22Rv1 (cell line): ENCODE measurements at regions not wholly inside any gene's neighbourhood (a gene's known extent, or its start where the extent isn't known, plus 50 kb on each side); places are given as distances from the start of the nearest gene placed in this dataset.

Experiments used
- H3K27ac ChIP-seq: fragments of 450-650 bp; 2 replicates; pipeline ENCODE4 v1.5.1; 2017
- CTCF ChIP-seq: fragments of 450-650 bp; IDR thresholded peaks from 2 replicates; pipeline ENCODE4 v1.5.1; 2017; ENCODE audit warnings: mild to moderate bottlenecking
- ZFX ChIP-seq: fragments of 450-650 bp; IDR thresholded peaks from 2 replicates; pipeline ENCODE4 v1.6.1; 2017; ENCODE audit warnings: antibody characterized with exemption, borderline replicate concordance

DNA sequence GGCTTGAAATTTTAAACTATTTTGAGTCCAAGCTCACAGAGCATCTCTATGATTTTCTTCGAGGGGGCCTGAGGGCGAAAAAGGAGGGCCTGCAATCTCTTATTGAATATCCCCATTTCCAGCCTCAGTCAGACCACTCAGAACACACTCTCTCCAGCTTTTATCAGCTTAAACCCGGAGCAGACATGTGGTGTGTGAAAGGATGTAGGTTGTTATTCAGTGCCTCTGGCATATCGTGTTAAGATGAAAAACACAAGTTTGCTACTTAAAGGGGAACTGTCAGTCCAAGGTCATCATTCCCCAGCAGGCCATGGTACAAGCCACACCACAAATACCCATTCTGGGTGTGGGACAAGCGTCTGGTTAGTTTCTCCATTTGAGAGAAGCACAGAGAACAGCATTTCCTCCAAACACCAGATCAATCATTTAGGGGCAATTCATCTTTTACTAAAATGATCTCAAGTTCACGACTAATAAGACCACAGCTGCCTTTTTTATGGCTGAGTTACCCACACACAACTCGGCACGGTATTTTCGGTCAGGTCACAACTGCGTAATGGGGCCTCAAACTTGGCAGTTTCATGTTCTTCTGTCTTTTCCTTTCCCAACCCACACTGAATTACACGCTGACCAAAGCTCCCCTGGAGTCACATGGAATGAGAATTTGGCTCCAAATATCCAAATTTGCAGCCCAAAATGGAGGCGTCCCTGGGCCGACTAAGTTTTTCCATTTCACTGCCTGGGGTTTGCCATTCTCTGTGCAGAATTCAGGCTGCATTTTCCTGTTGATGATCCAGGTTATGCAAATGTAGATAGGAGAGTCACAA, 188.4 kb downstream of the SEM1 start:
- H3K27ac ChIP-seq, result no peak overlapping the region

GRCh38 chr7:96508371-96508770, 186.5 kb upstream of the SLC25A13 start:
- H3K27ac ChIP-seq, result no peak overlapping the region
- TF ChIP-seq CTCF (no peak), ZFX (no peak)

More for the DNA sequence above, 188.4 kb downstream of the SEM1 start:
- TF ChIP-seq ZFX (no peak), CTCF (no peak)

DNA sequence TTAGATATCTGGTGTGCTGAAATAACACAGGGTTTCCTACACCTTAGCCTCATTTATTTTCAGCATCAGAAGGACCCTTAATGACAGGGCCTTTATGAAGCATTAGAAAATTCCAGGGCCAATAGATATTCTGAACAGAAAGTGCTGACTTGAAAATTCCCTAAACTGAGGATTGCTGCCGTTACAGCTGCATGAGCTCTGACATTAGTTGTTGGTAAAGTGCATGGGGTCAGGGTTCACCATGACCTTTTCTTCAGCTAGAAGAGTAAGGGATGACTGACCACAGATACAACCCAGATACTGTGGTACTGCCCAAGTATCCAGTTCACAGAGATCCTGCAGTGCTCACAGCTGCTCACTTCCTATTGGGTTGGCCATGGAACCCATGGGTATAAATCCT, 181.7 kb upstream of the SLC25A13 start:
- TF ChIP-seq CTCF (no peak), ZFX (no peak)
- no peak overlapping the region for H3K27ac ChIP-seq

DNA sequence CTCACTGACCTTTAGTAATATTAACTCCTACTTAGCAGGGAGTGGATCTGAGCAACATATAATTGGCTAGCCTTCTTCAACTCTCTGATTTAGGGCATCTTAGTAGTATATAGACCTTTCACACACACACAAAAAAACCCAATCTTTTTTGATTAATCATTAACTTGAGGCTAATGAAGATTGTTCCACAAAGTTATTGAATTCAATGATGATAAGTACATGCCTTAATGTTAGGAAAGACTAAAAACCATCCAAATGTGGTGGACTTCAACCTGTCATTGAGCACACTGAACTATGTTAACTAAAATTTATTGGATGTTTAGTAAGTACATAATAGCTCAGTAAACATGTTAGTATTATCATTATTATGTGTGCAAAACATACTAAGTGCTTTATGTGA, 179.4 kb upstream of the SLC25A13 start:
- H3K27ac ChIP-seq, result no peak overlapping the region
- TF ChIP-seq ZFX, result no peak
- TF ChIP-seq CTCF, result no peak

DNA sequence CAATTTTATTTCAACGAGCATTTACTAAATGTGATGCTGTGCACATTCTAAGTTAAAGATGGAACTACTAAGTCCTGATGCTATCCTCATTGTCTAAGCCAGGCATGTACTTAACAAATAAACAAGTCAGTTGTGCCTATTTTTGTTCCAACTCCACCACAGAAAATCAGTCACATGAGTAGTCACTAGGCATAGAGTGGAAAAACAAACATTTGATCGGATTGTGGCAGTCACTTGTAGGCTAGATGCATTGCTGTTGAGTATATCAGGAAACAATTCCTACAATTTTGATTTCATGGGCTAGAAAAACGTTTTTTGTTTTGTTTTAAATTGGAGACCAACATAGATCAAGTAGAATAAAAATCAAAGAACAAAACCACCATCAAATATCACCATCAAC, 177.6 kb upstream of the SLC25A13 start:
- no peak overlapping the region for H3K27ac ChIP-seq
- TF ChIP-seq ZFX, result no peak
- TF ChIP-seq CTCF, result no peak

DNA sequence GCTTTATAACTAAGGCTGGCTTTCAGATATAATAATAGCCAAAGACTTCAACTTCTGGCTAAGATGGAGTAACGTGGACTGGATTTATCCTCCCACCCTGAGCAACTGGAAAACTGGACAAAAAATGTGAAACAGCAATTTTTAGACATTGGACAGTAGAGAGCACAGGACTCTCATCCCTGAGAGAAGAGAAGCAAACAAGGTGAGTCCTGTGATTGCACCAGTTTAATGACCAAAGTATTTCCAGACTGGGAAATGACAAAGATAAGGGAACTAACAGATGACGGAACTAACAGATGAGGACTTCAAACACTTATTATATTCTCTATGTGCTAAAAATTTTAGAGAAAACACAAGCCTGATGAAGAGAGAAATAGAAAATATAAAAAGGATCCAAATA, 175.7 kb upstream of the SLC25A13 start:
- no peak overlapping the region for H3K27ac ChIP-seq
- TF ChIP-seq ZFX, result no peak
- no peak for TF ChIP-seq CTCF

GRCh38 chr7:96495751-96496216, 173.9 kb upstream of the SLC25A13 start:
- no peak for TF ChIP-seq CTCF
- TF ChIP-seq ZFX, result no peak
- H3K27ac ChIP-seq, result no peak overlapping the region
